GM12872 (cell line): ENCODE measurements at regions not wholly inside any gene's neighbourhood (a gene's known extent, or its start where the extent isn't known, plus 50 kb on each side); places are given as distances from the start of the nearest gene placed in this dataset.

Experiments
- TF ChIP-seq, protein P1 (sequence below): IDR thresholded peaks from 3 replicates; pipeline ENCODE4 v1.5.1; 2011; ENCODE audit warnings: low read depth, mild to moderate bottlenecking, low read length, moderate library complexity; ENCODE audit not compliant: insufficient read depth

- TF ChIP-seq, protein P1, sequence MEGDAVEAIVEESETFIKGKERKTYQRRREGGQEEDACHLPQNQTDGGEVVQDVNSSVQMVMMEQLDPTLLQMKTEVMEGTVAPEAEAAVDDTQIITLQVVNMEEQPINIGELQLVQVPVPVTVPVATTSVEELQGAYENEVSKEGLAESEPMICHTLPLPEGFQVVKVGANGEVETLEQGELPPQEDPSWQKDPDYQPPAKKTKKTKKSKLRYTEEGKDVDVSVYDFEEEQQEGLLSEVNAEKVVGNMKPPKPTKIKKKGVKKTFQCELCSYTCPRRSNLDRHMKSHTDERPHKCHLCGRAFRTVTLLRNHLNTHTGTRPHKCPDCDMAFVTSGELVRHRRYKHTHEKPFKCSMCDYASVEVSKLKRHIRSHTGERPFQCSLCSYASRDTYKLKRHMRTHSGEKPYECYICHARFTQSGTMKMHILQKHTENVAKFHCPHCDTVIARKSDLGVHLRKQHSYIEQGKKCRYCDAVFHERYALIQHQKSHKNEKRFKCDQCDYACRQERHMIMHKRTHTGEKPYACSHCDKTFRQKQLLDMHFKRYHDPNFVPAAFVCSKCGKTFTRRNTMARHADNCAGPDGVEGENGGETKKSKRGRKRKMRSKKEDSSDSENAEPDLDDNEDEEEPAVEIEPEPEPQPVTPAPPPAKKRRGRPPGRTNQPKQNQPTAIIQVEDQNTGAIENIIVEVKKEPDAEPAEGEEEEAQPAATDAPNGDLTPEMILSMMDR, result no peak
Observed at GRCh38 chr17:53006006-53006405, 816.7 kb upstream of the KIF2B start.

DNA sequence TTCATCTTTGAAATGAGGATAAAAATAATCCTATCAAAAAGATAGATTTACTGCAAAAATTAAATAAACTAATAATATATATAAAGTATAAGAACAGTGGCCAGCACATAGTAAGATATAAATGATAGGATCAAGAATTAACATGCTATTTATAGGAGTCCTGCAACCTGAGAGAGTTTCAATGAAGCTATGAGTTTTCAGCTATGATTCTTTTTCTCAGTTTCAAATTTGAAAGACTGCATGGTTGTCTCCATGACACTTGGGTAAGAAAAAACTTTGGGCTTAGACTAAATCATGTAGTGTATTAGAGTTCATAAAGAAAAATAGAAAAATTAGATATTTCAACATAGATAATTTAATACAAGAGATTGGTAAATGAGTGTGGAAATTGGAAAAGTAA is 817.8 kb upstream of the KIF2B start:
- TF ChIP-seq, protein P1, result no peak

DNA sequence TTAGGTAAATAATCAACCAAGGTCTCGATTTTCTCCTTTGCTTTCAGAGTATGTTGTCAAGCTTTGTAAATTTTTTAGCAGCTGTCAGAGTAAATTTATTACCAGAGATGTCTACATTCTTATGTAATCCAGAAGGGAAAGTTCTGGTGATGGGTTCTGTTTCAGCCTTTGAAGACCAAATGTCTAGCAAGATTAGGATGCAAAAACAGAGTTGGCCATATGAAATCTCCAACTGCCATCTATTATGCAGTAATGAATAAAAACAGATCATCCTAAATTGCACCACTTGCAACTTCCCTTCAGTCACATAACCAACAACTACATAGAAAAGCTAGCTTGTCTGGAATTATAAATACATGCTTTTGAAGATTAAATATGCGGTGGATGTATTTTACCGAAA is 826.8 kb upstream of the KIF2B start:
- TF ChIP-seq, protein P1, result no peak

GRCh38 chr17:52995147-52995546 is 827.6 kb upstream of the KIF2B start:
- TF ChIP-seq, protein P1, result no peak

GRCh38 chr17:52986056-52986662 is 827.6 kb upstream of the CA10 start:
- TF ChIP-seq, protein P1, result no peak

DNA sequence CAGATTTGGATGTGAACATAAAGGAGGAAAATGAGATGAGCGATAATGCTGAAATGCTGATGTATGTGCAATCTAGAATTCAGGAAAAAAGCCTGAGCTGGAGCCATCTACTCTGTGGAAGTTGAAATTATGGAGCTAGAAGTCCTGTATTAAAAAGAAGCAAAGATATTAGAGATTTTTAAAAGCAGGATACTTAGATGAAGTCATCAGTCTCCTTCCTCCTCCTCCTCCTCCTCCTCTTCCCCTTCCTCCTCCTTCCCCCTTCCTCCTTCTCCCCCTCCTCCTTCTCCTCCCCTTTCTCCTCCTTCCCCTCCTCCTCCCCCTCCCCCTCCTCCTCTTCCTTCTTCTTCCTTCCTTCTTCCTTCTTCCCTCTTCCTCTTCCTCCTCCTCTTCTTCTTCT is 823.8 kb upstream of the CA10 start:
- TF ChIP-seq, protein P1, result no peak

- TF ChIP-seq, protein P1, result no peak
Observed at GRCh38 chr17:52979921-52980320, 821.4 kb upstream of the CA10 start.

DNA sequence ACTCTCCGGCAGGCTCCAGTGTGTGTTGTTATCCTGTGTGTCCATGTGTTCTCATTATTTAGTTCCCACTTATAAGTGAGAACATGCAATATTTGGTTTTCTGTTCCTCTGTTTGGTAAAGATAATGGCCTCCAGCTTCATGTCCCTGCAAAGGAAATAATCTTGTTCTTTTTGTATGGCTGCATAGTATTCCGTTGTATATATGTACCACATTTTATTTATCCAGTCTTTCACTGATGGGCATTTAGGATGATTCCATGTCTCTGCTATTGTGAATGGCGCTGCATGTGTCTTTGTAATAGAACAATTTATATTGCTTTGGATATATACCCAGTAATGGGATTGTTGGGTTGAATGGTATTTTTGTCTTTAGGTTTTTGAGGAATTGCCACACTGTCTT is 807.3 kb upstream of the CA10 start:
- TF ChIP-seq, protein P1, result no peak
